Uterus (tissue), 3 donors: ENCODE measurements at regions not wholly inside any gene's neighbourhood (a gene's known extent, or its start where the extent isn't known, plus 50 kb on each side); places are given as distances from the start of the nearest gene placed in this dataset.

ENCODE experiments used
- DNase-seq, 2 donors: peaks; one replicate each; pipeline ENCODE4 v3.0.0-alpha.2; 2019 to 2020
- H3K27ac ChIP-seq, 2 donors: fragments of 200-600 bp; sonication (generic); 1 replicate in 1 of 2; 2 replicates in 1 of 2; pipeline ENCODE4 v1.5.1; 2016 to 2018
- H3K27me3 ChIP-seq, 2 donors: fragments of 200-600 bp; sonication (generic); one replicate each; pipeline ENCODE4 v1.5.1; 2018 to 2019; ENCODE audit warnings: control low read depth in 1 of 2
- H3K36me3 ChIP-seq, 2 donors: fragments of 200-600 bp; sonication (generic); one replicate each; pipeline ENCODE4 v1.5.1; 2019; ENCODE audit warnings: control low read depth in 1 of 2
- H3K4me1 ChIP-seq, 2 donors: fragments of 200-600 bp; sonication (generic); one replicate each; pipeline ENCODE4 v1.5.1; 2018 to 2019; ENCODE audit warnings: control low read depth in 1 of 2
- H3K4me3 ChIP-seq, 2 donors: fragments of 200-600 bp; sonication (generic); 1 replicate in 1 of 2; 2 replicates in 1 of 2; pipeline ENCODE4 v1.5.1; 2018 to 2019; ENCODE audit warnings: mild to moderate bottlenecking in 1 of 2
- H3K9me3 ChIP-seq, 2 donors: fragments of 200-600 bp; sonication (generic); one replicate each; pipeline ENCODE4 v1.5.1; 2019; ENCODE audit warnings: control low read depth in 1 of 2
- CTCF ChIP-seq, 4 experiments: fragments of 200-600 bp in 2 of 4; fragments of 450-650 bp in 2 of 4; sonication (generic) in 2 of 4; IDR thresholded peaks; one replicate each; pipeline ENCODE4 v1.5.1; 2016 to 2019; ENCODE audit warnings: antibody characterized with exemption in 4 of 4, mild to moderate bottlenecking in 2 of 4, moderate library complexity in 1 of 4
- POLR2A ChIP-seq, 2 donors: fragments of 450-650 bp; IDR thresholded peaks; one replicate each; pipeline ENCODE4 v1.6.1; 2016; ENCODE audit warnings: antibody characterized with exemption in 2 of 2, mild to moderate bottlenecking in 1 of 2, moderate library complexity in 1 of 2
- intact Hi-C: fragments of 100-400 bp; cut with DNase I; formaldehyde crosslinking; loops from one replicate; pipeline ENCODE4 v1.15.1; 2023; ENCODE audit warnings: low total_unique reads
- donor health status: DM: yes; HTN: yes; CAD: no.

GRCh38 chr22:47929073-47929472 lies 1166.6 kb downstream of the TBC1D22A start:
- intact Hi-C loops: no loop called here
- H3K27ac ChIP-seq: no peak overlapping the region
- no peak for DNase-seq

GRCh38 chr22:47928631-47929030 lies 1166.2 kb downstream of the TBC1D22A start:
- Histone ChIP-seq H3K27ac (no peak overlapping the region), H3K27me3 (no peaks in the 10 kb centered on the region), H3K4me3 (no peak overlapping the region), H3K36me3 (no peaks in the 10 kb centered on the region), H3K4me1 (no peaks in the 10 kb centered on the region), H3K9me3 (peaks cover 0 to 3% of the 10 kb centered on the region in 2 donors)
- no peak for DNase-seq
- TF ChIP-seq CTCF (IDR thresholded peaks at IDR 0.05) (no peak), POLR2A (IDR thresholded peaks at IDR 0.05) (no peak)
- intact Hi-C loops: no loop called here

More at GRCh38 chr22:47929073-47929472, 1166.6 kb downstream of the TBC1D22A start:
- H3K27me3 ChIP-seq: no peaks in the 10 kb centered on the region
- H3K4me1 ChIP-seq: no peaks in the 10 kb centered on the region
- peaks cover 0 to 3% of the 10 kb centered on the region in 2 donors for H3K9me3 ChIP-seq
- no peak overlapping the region for H3K4me3 ChIP-seq
- H3K36me3 ChIP-seq: no peaks in the 10 kb centered on the region
- TF ChIP-seq POLR2A (IDR thresholded peaks at IDR 0.05) (no peak), CTCF (IDR thresholded peaks at IDR 0.05) (no peak)

- Histone ChIP-seq H3K27ac (no peak overlapping the region), H3K36me3 (no peaks in the 10 kb centered on the region), H3K27me3 (no peaks in the 10 kb centered on the region), H3K4me1 (no peaks in the 10 kb centered on the region), H3K4me3 (no peak overlapping the region), H3K9me3 (peaks cover 0 to 3% of the 10 kb centered on the region in 2 donors)
- intact Hi-C loops: no loop called here
- TF ChIP-seq CTCF (IDR thresholded peaks at IDR 0.05) (no peak), POLR2A (IDR thresholded peaks at IDR 0.05) (no peak)
- no peak for DNase-seq
Observed at GRCh38 chr22:47927648-47928210, 1165.3 kb downstream of the TBC1D22A start.

- intact Hi-C loops: no loop called here
- Histone ChIP-seq H3K4me3 (no peak overlapping the region), H3K27me3 (no peaks in the 10 kb centered on the region), H3K36me3 (no peaks in the 10 kb centered on the region), H3K9me3 (no peaks in the 10 kb centered on the region), H3K27ac (no peak overlapping the region), H3K4me1 (no peaks in the 10 kb centered on the region)
- no peak for TF ChIP-seq CTCF (IDR thresholded peaks at IDR 0.05)
- no peak for TF ChIP-seq POLR2A (IDR thresholded peaks at IDR 0.05)
- no peak for DNase-seq
Observed at GRCh38 chr22:47923011-47923427, 1160.6 kb downstream of the TBC1D22A start.

GRCh38 chr22:47921906-47922305 lies 1159.5 kb downstream of the TBC1D22A start:
- Histone ChIP-seq H3K4me1 (no peaks in the 10 kb centered on the region), H3K4me3 (no peak overlapping the region), H3K36me3 (no peaks in the 10 kb centered on the region), H3K27me3 (no peaks in the 10 kb centered on the region), H3K9me3 (no peaks in the 10 kb centered on the region), H3K27ac (no peak overlapping the region)
- DNase-seq: no peak
- no peak for TF ChIP-seq POLR2A (IDR thresholded peaks at IDR 0.05)
- TF ChIP-seq CTCF (IDR thresholded peaks at IDR 0.05): no peak
- intact Hi-C loops: no loop called here
